ENCODE measurements at regions not wholly inside any gene's neighbourhood (a gene's known extent, or its start where the extent isn't known, plus 50 kb on each side); places are given as distances from the start of the nearest gene placed in this dataset.
"Not testable (repeated sequence)": the region's sequence is repeated elsewhere in the genome, so short reads cannot be mapped to it uniquely, and the experiment has no call there.

GRCh38 chr5:37207-37606 lies 54.8 kb upstream of the PLEKHG4B start:
- H3K4me3 ChIP-seq (replicated peaks in 1 of 2; ENCODE audit: low read depth in 1 of 2, low read length in 2 of 2); H4K20me1 ChIP-seq (ENCODE audit: insufficient read depth); H3K79me2 ChIP-seq (ENCODE audit: insufficient read depth, low read length); H3K9ac ChIP-seq (ENCODE audit: low read length); H3K9me2 ChIP-seq (ENCODE audit: insufficient read depth); ATAC-seq; RAD21 ChIA-PET (ENCODE audit: low non-redundant PET in 1 of 2, low total read pairs in 2 of 2, uncharacterized antibody in 2 of 2, unreplicated experiment in 2 of 2); BruUV-seq (replicated peaks); CTCF ChIA-PET; H3K27ac ChIP-seq (ENCODE audit: low read depth, low read length); H3K4me1 ChIP-seq (ENCODE audit: control insufficient read depth in 1 of 2, insufficient read depth in 2 of 2, low read length in 2 of 2); H3K36me3 ChIP-seq (ENCODE audit: control insufficient read depth in 1 of 2, insufficient read depth in 2 of 2, low read length in 2 of 2); intact Hi-C loops (cut with micrococcal nuclease); H3K9me3 ChIP-seq (ENCODE audit: control insufficient read depth in 1 of 2, insufficient read depth in 1 of 2, low read depth in 1 of 2, low read length in 2 of 2); POLR2A ChIA-PET; H3K4me2 ChIP-seq (ENCODE audit: low read length); DNase-seq (ENCODE audit: low read depth, low spot score); H2AFZ ChIP-seq (ENCODE audit: low read depth, low read length, poor library complexity, severe bottlenecking): not testable (repeated sequence)
- peaks cover 17% of the 10 kb centered on the region; the same call in 1 of the 2 replicates for H3K27me3 ChIP-seq (ENCODE audit: insufficient read depth, low read length)

GRCh38 chr5:39979-40583 lies 51.9 kb upstream of the PLEKHG4B start:
- no TSS peak for BruUV-seq (replicated peaks)
- intact Hi-C loops (cut with micrococcal nuclease): no loop called here
- POLR2A ChIA-PET: no interaction called here
- H3K36me3 ChIP-seq (ENCODE audit: control insufficient read depth in 1 of 2, insufficient read depth in 2 of 2, low read length in 2 of 2): no peaks in the 10 kb centered on the region
- H3K4me3 ChIP-seq (replicated peaks in 1 of 2; ENCODE audit: low read depth in 1 of 2, low read length in 2 of 2): no peak overlapping the region
- no peaks in the 10 kb centered on the region for H3K9me3 ChIP-seq (ENCODE audit: control insufficient read depth in 1 of 2, insufficient read depth in 1 of 2, low read depth in 1 of 2, low read length in 2 of 2)
- peaks cover 13% of the 10 kb centered on the region; the same call in 1 of the 2 replicates for H3K27me3 ChIP-seq (ENCODE audit: insufficient read depth, low read length)
- CTCF ChIA-PET: no interaction called here
- H4K20me1 ChIP-seq (ENCODE audit: insufficient read depth): no peaks in the 10 kb centered on the region
- H3K27ac ChIP-seq (ENCODE audit: low read depth, low read length): no peak overlapping the region
- H2AFZ ChIP-seq (ENCODE audit: low read depth, low read length, poor library complexity, severe bottlenecking): no peak overlapping the region
- no peaks in the 10 kb centered on the region for H3K4me1 ChIP-seq (ENCODE audit: control insufficient read depth in 1 of 2, insufficient read depth in 2 of 2, low read length in 2 of 2)
- DNase-seq (ENCODE audit: low read depth, low spot score) (no peak), ATAC-seq (no peak)
- no peak overlapping the region for H3K9ac ChIP-seq (ENCODE audit: low read length)
- no peaks in the 10 kb centered on the region for H3K79me2 ChIP-seq (ENCODE audit: insufficient read depth, low read length)
- RAD21 ChIA-PET (ENCODE audit: low non-redundant PET in 1 of 2, low total read pairs in 2 of 2, uncharacterized antibody in 2 of 2, unreplicated experiment in 2 of 2): no interaction called here
- no peak overlapping the region for H3K4me2 ChIP-seq (ENCODE audit: low read length)
- H3K9me2 ChIP-seq (ENCODE audit: insufficient read depth): no peaks in the 10 kb centered on the region
- TF ChIP-seq SIN3A (IDR thresholded peaks at IDR 0.05; ENCODE audit: low read depth): no peak
- no peak for TF ChIP-seq POLR2AphosphoS5 (IDR thresholded peaks at IDR 0.05; ENCODE audit: low read depth, low read length)
- no peak for TF ChIP-seq REST (IDR thresholded peaks at IDR 0.05; ENCODE audit: low read depth)
- no peak for TF ChIP-seq POLR2A (IDR thresholded peaks at IDR 0.05; ENCODE audit: borderline replicate concordance, extremely low read depth, insufficient read depth, insufficient read length)
- no peak for TF ChIP-seq ZBTB33 (IDR thresholded peaks at IDR 0.05; ENCODE audit: extremely low read depth, insufficient replicate concordance, low read length)
- TF ChIP-seq EGR1 (IDR thresholded peaks at IDR 0.05; ENCODE audit: low read depth): no peak
- no peak for TF ChIP-seq TCF7L2 (IDR thresholded peaks at IDR 0.05; ENCODE audit: borderline replicate concordance, extremely low read depth, insufficient read depth, insufficient read length)
- TF ChIP-seq EZH2phosphoT487 (IDR thresholded peaks at IDR 0.05; ENCODE audit: borderline replicate concordance): no peak
- TF ChIP-seq YY1 (IDR thresholded peaks at IDR 0.05; ENCODE audit: extremely low read depth, insufficient replicate concordance, low read depth, low read length): no peak
- no peak for TF ChIP-seq RAD21 (IDR thresholded peaks at IDR 0.05; ENCODE audit: low read depth)
- no peak for TF ChIP-seq EZH2 (IDR thresholded peaks at IDR 0.05)
- no peak for TF ChIP-seq CTCF (IDR thresholded peaks at IDR 0.05 in 2 of 3, conservative IDR thresholded peaks at IDR 0.05 in 1 of 3; ENCODE audit: borderline replicate concordance in 1 of 3, insufficient read depth in 1 of 3, low read depth in 2 of 3, low read length in 2 of 3)

Data from HCT116 (cell line).